SW480 (cell line): ENCODE measurements at regions not wholly inside any gene's neighbourhood (a gene's known extent, or its start where the extent isn't known, plus 50 kb on each side); places are given as distances from the start of the nearest gene placed in this dataset.

ENCODE experiments used
- DNase-seq: peaks from one replicate; pipeline ENCODE4 v3.0.0-alpha.2; 2016; ENCODE audit warnings: low spot score

- DNase-seq = no peak
Observed at GRCh38 chr6:45741437-45742171, 274.1 kb downstream of the CLIC5 start.

GRCh38 chr6:45739058-45739457, 276.6 kb downstream of the CLIC5 start:
- DNase-seq = no peak

- DNase-seq = no peak
Observed at GRCh38 chr6:45738057-45738455, 277.6 kb downstream of the CLIC5 start.

- DNase-seq = no peak
Observed at GRCh38 chr6:45737331-45738056, 278.2 kb downstream of the CLIC5 start.

- no peak for DNase-seq
Observed at GRCh38 chr6:45736134-45736533, 279.5 kb downstream of the CLIC5 start.

- DNase-seq = no peak
Observed at GRCh38 chr6:45732731-45733130, 282.9 kb downstream of the CLIC5 start.

- DNase-seq = no peak
Observed at GRCh38 chr6:45730232-45730631, 285.4 kb downstream of the CLIC5 start.

- DNase-seq = no peak
Observed at GRCh38 chr6:45728674-45729073, 287.0 kb downstream of the CLIC5 start.

- no peak for DNase-seq
Observed at GRCh38 chr6:45727819-45728449, 287.7 kb downstream of the CLIC5 start.

GRCh38 chr6:45727228-45727627, 288.4 kb downstream of the CLIC5 start:
- DNase-seq = no peak

- DNase-seq = no peak
Observed at GRCh38 chr6:45726444-45726843, 289.2 kb downstream of the CLIC5 start.

GRCh38 chr6:45724511-45724910, 291.1 kb downstream of the CLIC5 start:
- DNase-seq = no peak

GRCh38 chr6:45724027-45724426, 291.6 kb downstream of the CLIC5 start:
- DNase-seq = no peak

GRCh38 chr6:45722876-45723275, 292.8 kb downstream of the CLIC5 start:
- DNase-seq = peak; percentile 16

GRCh38 chr6:45721665-45722064, 294.0 kb downstream of the CLIC5 start:
- DNase-seq = no peak

- DNase-seq = no peak
Observed at GRCh38 chr6:45718871-45719270, 296.8 kb downstream of the CLIC5 start.

GRCh38 chr6:45718131-45718530, 297.5 kb downstream of the CLIC5 start:
- DNase-seq = no peak

GRCh38 chr6:45717715-45718114, 297.9 kb downstream of the CLIC5 start:
- DNase-seq = no peak

GRCh38 chr6:45717027-45717426, 298.6 kb downstream of the CLIC5 start:
- DNase-seq = no peak

- DNase-seq = no peak
Observed at GRCh38 chr6:45715508-45715803, 300.2 kb downstream of the CLIC5 start.

- peak; percentile 81 for DNase-seq
Observed at GRCh38 chr6:45714741-45715507, 300.7 kb downstream of the CLIC5 start.

- no peak for DNase-seq
Observed at GRCh38 chr6:45714006-45714730, 301.5 kb downstream of the CLIC5 start.
